HEK293 (cell line): ENCODE measurements at regions not wholly inside any gene's neighbourhood (a gene's known extent, or its start where the extent isn't known, plus 50 kb on each side); places are given as distances from the start of the nearest gene placed in this dataset.
A peak's percentile ranks its signal among the peaks of the same experiment; 100 is the strongest.

Experiments
- CTCF ChIA-PET: fragments of 350-600 bp; formaldehyde crosslinking; extraction: SDS; loops from one replicate; lab custom pipeline; 2021; ENCODE audit warnings: antibody characterized with exemption; lab: Yijun Ruan, JAX
- POLR2A ChIA-PET: fragments of 300-600 bp; formaldehyde crosslinking; extraction: SDS; loops from one replicate; lab custom pipeline; 2020; ENCODE audit warnings: antibody characterized with exemption, inconsistent platforms; lab: Yijun Ruan, JAX
- H3K27ac ChIP-seq: fragments of 200-500 bp; sonication (Bioruptor generic); 2 replicates; pipeline ENCODE4 v1.5.1; 2014; ENCODE audit warnings: low read depth, low read length, control low read depth, inconsistent platforms; ENCODE audit errors: extremely low read depth
- H3K36me3 ChIP-seq, 2 experiments: fragments of 200-500 bp in 1 of 2; sonication (Bioruptor generic) in 1 of 2; 1 replicate in 1 of 2; 2 replicates in 1 of 2; pipeline ENCODE4 v1.5.1; 2014 to 2017; ENCODE audit warnings: inconsistent platforms in 2 of 2, low read length in 2 of 2; ENCODE audit not compliant: control insufficient read depth in 2 of 2, insufficient read depth in 1 of 2
- H3K4me1 ChIP-seq: fragments of 200-500 bp; sonication (Bioruptor generic); 2 replicates; pipeline ENCODE4 v1.5.1; 2014; ENCODE audit warnings: mild to moderate bottlenecking, low read length, inconsistent platforms; ENCODE audit not compliant: control insufficient read depth, insufficient read depth
- H3K4me3 ChIP-seq: 2 replicates; pipeline ENCODE4 v1.5.1; 2011; ENCODE audit warnings: low read depth, mild to moderate bottlenecking, control low read depth, low read length, moderate library complexity
- H3K9me3 ChIP-seq: fragments of 200-500 bp; sonication (Bioruptor generic); 2 replicates; pipeline ENCODE4 v1.5.1; 2014; ENCODE audit warnings: low read depth, low read length, inconsistent platforms; ENCODE audit not compliant: control insufficient read depth, insufficient read depth
- GLIS1 ChIP-seq: fragments of 450-650 bp; formaldehyde crosslinking; IDR thresholded peaks from 2 replicates; pipeline ENCODE4 v1.5.1; 2016; ENCODE audit warnings: missing biosample characterization, missing genetic modification characterization
- PRDM1 ChIP-seq: fragments of 450-650 bp; formaldehyde crosslinking; IDR thresholded peaks from 2 replicates; pipeline ENCODE4; 2016; ENCODE audit warnings: missing biosample characterization, missing genetic modification characterization
- ZBTB10 ChIP-seq: fragments of 450-650 bp; formaldehyde crosslinking; IDR thresholded peaks from 2 replicates; pipeline ENCODE4 v1.5.1; 2016; ENCODE audit warnings: missing biosample characterization, missing genetic modification characterization
- ZFP41 ChIP-seq: fragments of 450-650 bp; formaldehyde crosslinking; IDR thresholded peaks from 2 replicates; pipeline ENCODE4 v1.5.1; 2016; ENCODE audit warnings: missing biosample characterization, missing genetic modification characterization, borderline replicate concordance
- ZIC2 ChIP-seq: fragments of 450-650 bp; formaldehyde crosslinking; IDR thresholded peaks from 2 replicates; pipeline ENCODE4 v1.5.1; 2016; ENCODE audit warnings: missing biosample characterization, missing genetic modification characterization
- ZNF114 ChIP-seq: fragments of 450-650 bp; formaldehyde crosslinking; IDR thresholded peaks from 2 replicates; pipeline ENCODE4 v1.5.0; 2017; ENCODE audit warnings: missing biosample characterization, missing genetic modification characterization
- ZNF223 ChIP-seq: fragments of 450-650 bp; formaldehyde crosslinking; IDR thresholded peaks from 2 replicates; pipeline ENCODE4 v1.5.1; 2016; ENCODE audit warnings: missing biosample characterization, missing genetic modification characterization
- ZNF266 ChIP-seq: fragments of 450-650 bp; formaldehyde crosslinking; IDR thresholded peaks from 2 replicates; pipeline ENCODE4 v1.5.1; 2016; ENCODE audit warnings: missing biosample characterization, missing genetic modification characterization, low read depth
- ZNF366 ChIP-seq: fragments of 450-650 bp; formaldehyde crosslinking; conservative IDR thresholded peaks from 2 replicates; pipeline ENCODE4 v1.5.1; 2016; ENCODE audit warnings: missing biosample characterization, missing genetic modification characterization
- ZNF449 ChIP-seq: fragments of 450-650 bp; formaldehyde crosslinking; IDR thresholded peaks from 2 replicates; pipeline ENCODE4 v1.5.1; 2017; ENCODE audit warnings: missing biosample characterization, mild to moderate bottlenecking, missing genetic modification characterization, moderate library complexity
- ZNF521 ChIP-seq: fragments of 450-650 bp; formaldehyde crosslinking; IDR thresholded peaks from 2 replicates; pipeline ENCODE4 v1.5.1; 2017; ENCODE audit warnings: missing biosample characterization, mild to moderate bottlenecking, missing genetic modification characterization
- ZNF623 ChIP-seq: fragments of 450-650 bp; formaldehyde crosslinking; IDR thresholded peaks from 2 replicates; pipeline ENCODE4 v1.5.1; 2016; ENCODE audit warnings: missing biosample characterization, missing genetic modification characterization
- ZNF654 ChIP-seq: fragments of 450-650 bp; formaldehyde crosslinking; IDR thresholded peaks from 2 replicates; pipeline ENCODE4 v1.5.1; 2016; ENCODE audit warnings: low read depth, missing biosample characterization, missing genetic modification characterization
- ZNF677 ChIP-seq: fragments of 450-650 bp; IDR thresholded peaks from 2 replicates; pipeline ENCODE4 v1.5.0; 2018; ENCODE audit warnings: missing biosample characterization, mild to moderate bottlenecking, missing genetic modification characterization, moderate library complexity
- ZNF768 ChIP-seq: fragments of 450-650 bp; formaldehyde crosslinking; IDR thresholded peaks from 2 replicates; pipeline ENCODE4 v1.5.1; 2018; ENCODE audit warnings: missing biosample characterization, mild to moderate bottlenecking, missing genetic modification characterization
- ZNF791 ChIP-seq: fragments of 450-650 bp; formaldehyde crosslinking; IDR thresholded peaks from 2 replicates; pipeline ENCODE4 v1.5.1; 2016; ENCODE audit warnings: missing biosample characterization, missing genetic modification characterization
- ZNF830 ChIP-seq: fragments of 450-650 bp; IDR thresholded peaks from 2 replicates; pipeline ENCODE4 v1.5.0; 2018; ENCODE audit warnings: missing biosample characterization, missing genetic modification characterization, low read depth, mild to moderate bottlenecking, moderate library complexity
- ZSCAN23 ChIP-seq: fragments of 450-650 bp; formaldehyde crosslinking; IDR thresholded peaks from 2 replicates; pipeline ENCODE4 v1.5.1; 2016; ENCODE audit warnings: missing biosample characterization, missing genetic modification characterization
- TF ChIP-seq, protein P1 (sequence below): fragments of 450-650 bp; formaldehyde crosslinking; IDR thresholded peaks from 2 replicates; pipeline ENCODE4 v1.5.1; 2016; ENCODE audit warnings: missing biosample characterization, missing genetic modification characterization, low read depth
- TF ChIP-seq, protein P2 (sequence below): fragments of 450-650 bp; formaldehyde crosslinking; IDR thresholded peaks from 2 replicates; pipeline ENCODE4 v1.5.1; 2017; ENCODE audit warnings: missing biosample characterization, missing genetic modification characterization

DNA sequence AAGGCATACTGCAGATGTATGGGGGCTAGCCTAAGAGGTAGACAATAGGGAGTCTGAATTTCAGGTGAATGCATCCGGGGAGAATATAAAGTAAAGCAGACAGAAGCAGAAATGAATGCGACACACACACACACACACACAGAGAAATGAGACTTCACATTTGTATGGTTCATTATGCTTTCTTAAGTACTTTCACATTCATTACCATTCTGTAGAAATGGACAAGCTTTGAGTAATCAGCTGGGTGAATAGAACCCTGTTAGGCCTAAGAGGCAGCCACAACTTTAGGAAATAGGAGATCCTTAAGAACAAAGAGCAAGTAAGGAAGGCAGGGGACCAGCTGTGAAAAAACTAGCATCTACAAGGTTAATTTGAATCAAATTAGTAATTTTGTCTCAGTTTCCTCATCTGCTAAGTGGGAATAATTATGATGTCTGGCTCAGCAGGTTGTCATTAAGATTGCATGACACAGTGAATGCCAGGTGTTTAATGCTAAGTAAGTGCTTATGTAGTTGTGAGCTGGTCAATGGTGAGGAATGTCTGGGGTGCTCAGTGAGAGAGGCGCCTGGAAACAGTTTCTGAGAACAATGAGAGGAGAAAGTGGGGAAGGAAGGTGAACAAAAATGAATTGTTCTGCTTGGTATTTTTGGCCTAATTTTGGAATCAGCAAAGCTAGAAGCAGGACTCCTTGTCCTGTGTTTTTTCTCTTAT lies 265.8 kb upstream of the CLINT1 start (continued):
- no peak for TF ChIP-seq ZNF366 (tag by site-specific recombination)
- no peak for TF ChIP-seq ZNF266 (tag by site-specific recombination)
- TF ChIP-seq ZNF114 (tag by site-specific recombination) = no peak
- no peak for TF ChIP-seq GLIS1 (tag by site-specific recombination)
- TF ChIP-seq ZNF677 (tag by site-specific recombination) = no peak
- TF ChIP-seq ZNF791 (tag by site-specific recombination) = no peak
- TF ChIP-seq ZNF768 (tag by site-specific recombination) = no peak

- Histone ChIP-seq H3K36me3 (no peaks in the 10 kb centered on the region), H3K4me1 (peaks cover 8% of the 10 kb centered on the region; the same call in 1 of the 2 replicates), H3K4me3 (no peak overlapping the region), H3K9me3 (no peaks in the 10 kb centered on the region), H3K27ac (no peak overlapping the region)
- POLR2A ChIA-PET = no interaction called here
- CTCF ChIA-PET = interaction anchor here (0.9 kb wide), 1 partner anchor 48 kb away, joined by 3 read pairs; no protein-coding TSS in a partner anchor
- TF ChIP-seq PRDM1 (tag by site-specific recombination) = peak; percentile 10; the same call in 1 of the 2 replicates
- TF ChIP-seq, protein P1, sequence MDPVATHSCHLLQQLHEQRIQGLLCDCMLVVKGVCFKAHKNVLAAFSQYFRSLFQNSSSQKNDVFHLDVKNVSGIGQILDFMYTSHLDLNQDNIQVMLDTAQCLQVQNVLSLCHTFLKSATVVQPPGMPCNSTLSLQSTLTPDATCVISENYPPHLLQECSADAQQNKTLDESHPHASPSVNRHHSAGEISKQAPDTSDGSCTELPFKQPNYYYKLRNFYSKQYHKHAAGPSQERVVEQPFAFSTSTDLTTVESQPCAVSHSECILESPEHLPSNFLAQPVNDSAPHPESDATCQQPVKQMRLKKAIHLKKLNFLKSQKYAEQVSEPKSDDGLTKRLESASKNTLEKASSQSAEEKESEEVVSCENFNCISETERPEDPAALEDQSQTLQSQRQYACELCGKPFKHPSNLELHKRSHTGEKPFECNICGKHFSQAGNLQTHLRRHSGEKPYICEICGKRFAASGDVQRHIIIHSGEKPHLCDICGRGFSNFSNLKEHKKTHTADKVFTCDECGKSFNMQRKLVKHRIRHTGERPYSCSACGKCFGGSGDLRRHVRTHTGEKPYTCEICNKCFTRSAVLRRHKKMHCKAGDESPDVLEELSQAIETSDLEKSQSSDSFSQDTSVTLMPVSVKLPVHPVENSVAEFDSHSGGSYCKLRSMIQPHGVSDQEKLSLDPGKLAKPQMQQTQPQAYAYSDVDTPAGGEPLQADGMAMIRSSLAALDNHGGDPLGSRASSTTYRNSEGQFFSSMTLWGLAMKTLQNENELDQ (tag by site-specific recombination) = no peak
- no peak for TF ChIP-seq ZBTB10
- TF ChIP-seq ZNF521 (tag by site-specific recombination) = no peak
- TF ChIP-seq ZSCAN23 (tag by site-specific recombination) = no peak
- no peak for TF ChIP-seq ZNF623 (tag by site-specific recombination)
These were observed 264.6 kb upstream of the CLINT1 start for GRCh38 chr5:158123595-158123994.

DNA sequence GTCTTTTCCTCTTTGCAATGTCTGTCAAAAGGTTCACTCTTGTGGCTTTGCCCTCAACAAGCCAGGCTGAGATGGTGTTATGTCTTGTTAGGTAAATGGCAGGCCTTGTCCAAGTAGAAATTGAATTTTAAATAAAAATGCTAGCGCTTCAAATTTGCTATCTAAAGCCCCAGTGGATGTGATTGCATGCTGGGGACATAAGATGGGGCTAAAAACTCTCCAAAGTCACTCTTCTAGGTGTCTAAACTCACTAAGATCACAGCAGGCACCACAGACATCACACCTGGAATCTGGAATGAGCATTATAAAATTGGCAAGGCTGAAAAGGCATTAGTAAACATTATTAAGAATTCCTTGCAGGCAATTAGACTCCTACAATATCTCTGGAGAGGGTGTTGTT lies 262.7 kb upstream of the CLINT1 start:
- Histone ChIP-seq H3K4me1 (peaks cover 8% of the 10 kb centered on the region; the same call in 1 of the 2 replicates), H3K36me3 (no peaks in the 10 kb centered on the region), H3K4me3 (no peak overlapping the region), H3K9me3 (no peaks in the 10 kb centered on the region), H3K27ac (no peak overlapping the region)
- POLR2A ChIA-PET = no interaction called here
- CTCF ChIA-PET = interaction anchor here (0.7 kb wide), 2 partner anchors 190 to 318 kb away, joined by 4 to 5 read pairs; no protein-coding TSS in a partner anchor
- TF ChIP-seq ZNF830 (tag by site-specific recombination) (no peak), ZNF654 (tag by site-specific recombination) (peak; percentile 38), ZNF449 (tag by site-specific recombination) (no peak), ZIC2 (tag by site-specific recombination) (no peak), ZFP41 (tag by site-specific recombination) (no peak), ZNF223 (tag by site-specific recombination) (no peak)
- TF ChIP-seq, protein P2, sequence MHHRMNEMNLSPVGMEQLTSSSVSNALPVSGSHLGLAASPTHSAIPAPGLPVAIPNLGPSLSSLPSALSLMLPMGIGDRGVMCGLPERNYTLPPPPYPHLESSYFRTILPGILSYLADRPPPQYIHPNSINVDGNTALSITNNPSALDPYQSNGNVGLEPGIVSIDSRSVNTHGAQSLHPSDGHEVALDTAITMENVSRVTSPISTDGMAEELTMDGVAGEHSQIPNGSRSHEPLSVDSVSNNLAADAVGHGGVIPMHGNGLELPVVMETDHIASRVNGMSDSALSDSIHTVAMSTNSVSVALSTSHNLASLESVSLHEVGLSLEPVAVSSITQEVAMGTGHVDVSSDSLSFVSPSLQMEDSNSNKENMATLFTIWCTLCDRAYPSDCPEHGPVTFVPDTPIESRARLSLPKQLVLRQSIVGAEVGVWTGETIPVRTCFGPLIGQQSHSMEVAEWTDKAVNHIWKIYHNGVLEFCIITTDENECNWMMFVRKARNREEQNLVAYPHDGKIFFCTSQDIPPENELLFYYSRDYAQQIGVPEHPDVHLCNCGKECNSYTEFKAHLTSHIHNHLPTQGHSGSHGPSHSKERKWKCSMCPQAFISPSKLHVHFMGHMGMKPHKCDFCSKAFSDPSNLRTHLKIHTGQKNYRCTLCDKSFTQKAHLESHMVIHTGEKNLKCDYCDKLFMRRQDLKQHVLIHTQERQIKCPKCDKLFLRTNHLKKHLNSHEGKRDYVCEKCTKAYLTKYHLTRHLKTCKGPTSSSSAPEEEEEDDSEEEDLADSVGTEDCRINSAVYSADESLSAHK (tag by site-specific recombination) = no peak
